SK-N-SH (cell line): ENCODE measurements at regions not wholly inside any gene's neighbourhood (a gene's known extent, or its start where the extent isn't known, plus 50 kb on each side); places are given as distances from the start of the nearest gene placed in this dataset.

Experiments
- CTCF ChIA-PET: fragments of 300-600, 350-600 bp; formaldehyde crosslinking; extraction: SDS; loops from one replicate; lab custom pipeline; 2021; lab: Yijun Ruan, JAX
- POLR2A ChIA-PET: fragments of 350-600 bp; sonication (Branson Sonifier 250); formaldehyde crosslinking; extraction: SDS; loops from one replicate; lab custom pipeline; 2020; ENCODE audit warnings: antibody characterized with exemption, inconsistent platforms; lab: Yijun Ruan, JAX
- DNase-seq: peaks from one replicate; pipeline ENCODE4 v3.0.0; 2012
- H2AFZ ChIP-seq: fragments of 200-600 bp; sonication (generic); 2 replicates; pipeline ENCODE4 v1.8.1; 2016; ENCODE audit warnings: antibody characterized with exemption, mild to moderate bottlenecking, low read depth
- H3F3A ChIP-seq: fragments of 200-600 bp; sonication (generic); replicated peaks from 2 replicates; pipeline ENCODE3; 2016; ENCODE audit warnings: antibody characterized with exemption, mild to moderate bottlenecking; ENCODE audit not compliant: insufficient read depth
- H3K27ac ChIP-seq, 2 experiments: fragments of 200-500 bp in 1 of 2; fragments of 200-600 bp in 1 of 2; sonication (Bioruptor generic) in 1 of 2; sonication (generic), shearing (Covaris generic) in 1 of 2; 2 replicates each; pipeline versions ENCODE4 v1.5.1 to v1.6.1; 2014 to 2016; ENCODE audit warnings: low read depth in 2 of 2, inconsistent platforms in 1 of 2, low read length in 1 of 2, mild to moderate bottlenecking in 1 of 2, mixed read lengths in 1 of 2
- H3K27me3 ChIP-seq: fragments of 200-600 bp; sonication (generic), shearing (Covaris generic); 2 replicates; pipeline ENCODE4 v1.6.1; 2016; ENCODE audit warnings: mixed run types; ENCODE audit not compliant: insufficient read depth
- H3K36me3 ChIP-seq, 2 experiments: fragments of 200-500 bp in 1 of 2; fragments of 200-600 bp in 1 of 2; sonication (Bioruptor generic) in 1 of 2; sonication (generic) in 1 of 2; replicated peaks in 1 of 2; 2 replicates each; pipeline versions ENCODE3 to v1.5.1; 2014 to 2016; ENCODE audit warnings: low read length in 1 of 2, mild to moderate bottlenecking in 1 of 2; ENCODE audit not compliant: insufficient read depth in 2 of 2, control insufficient read depth in 1 of 2
- H3K4me1 ChIP-seq, 2 experiments: fragments of 200-500 bp in 1 of 2; fragments of 200-600 bp in 1 of 2; sonication (Bioruptor generic) in 1 of 2; sonication (generic), shearing (Covaris generic) in 1 of 2; 2 replicates each; pipeline versions ENCODE4 v1.5.1 to v1.6.1; 2014 to 2016; ENCODE audit warnings: low read depth in 1 of 2, low read length in 1 of 2, mixed run types in 1 of 2; ENCODE audit not compliant: insufficient read depth in 2 of 2, control insufficient read depth in 1 of 2
- H3K4me2 ChIP-seq: fragments of 200-600 bp; sonication (generic), shearing (Covaris generic); 2 replicates; pipeline ENCODE4 v1.6.1; 2017; ENCODE audit warnings: mixed run types
- H3K4me3 ChIP-seq, 2 experiments: fragments of 200-500 bp in 1 of 2; fragments of 200-600 bp in 1 of 2; sonication (Bioruptor generic) in 1 of 2; sonication (generic), shearing (Covaris generic) in 1 of 2; 2 replicates each; pipeline versions ENCODE4 v1.5.1 to v1.8.1; 2014 to 2016; ENCODE audit warnings: low read depth in 2 of 2, inconsistent platforms in 1 of 2, low read length in 1 of 2, mild to moderate bottlenecking in 1 of 2, mixed read lengths in 1 of 2, moderate library complexity in 1 of 2
- H3K79me2 ChIP-seq: fragments of 200-600 bp; sonication (generic); 2 replicates; pipeline ENCODE4 v1.8.1; 2017; ENCODE audit warnings: mild to moderate bottlenecking; ENCODE audit not compliant: insufficient read depth
- H3K9ac ChIP-seq: fragments of 200-600 bp; sonication (generic); 2 replicates; pipeline ENCODE4 v1.6.1; 2017; ENCODE audit warnings: mixed run types
- H3K9me2 ChIP-seq: fragments of 200-600 bp; sonication (generic); 2 replicates; pipeline ENCODE4 v1.6.1; 2017; ENCODE audit warnings: mixed run types
- H3K9me3 ChIP-seq: fragments of 200-600 bp; sonication (generic); 2 replicates; pipeline ENCODE4 v1.6.1; 2017; ENCODE audit warnings: mixed run types, mild to moderate bottlenecking, moderate library complexity
- H4K20me1 ChIP-seq: fragments of 200-600 bp; sonication (generic); 2 replicates; pipeline ENCODE4 v1.6.1; 2017; ENCODE audit warnings: mild to moderate bottlenecking, mixed run types; ENCODE audit not compliant: insufficient read depth
- CHD2 ChIP-seq: fragments of 150-350 bp; IDR thresholded peaks from 2 replicates; pipeline ENCODE4 v1.6.1; 2018; ENCODE audit warnings: low read length; ENCODE audit not compliant: partially characterized antibody
- ELF1 ChIP-seq: IDR thresholded peaks from 2 replicates; pipeline ENCODE4 v1.4.0; 2012
- EP300 ChIP-seq, 2 experiments: IDR thresholded peaks; 2 replicates each; pipeline versions ENCODE4 v1.4.0 to v1.6.1; 2012; ENCODE audit warnings: borderline replicate concordance in 1 of 2, low read depth in 1 of 2, low read length in 1 of 2
- FOSL2 ChIP-seq: IDR thresholded peaks from 2 replicates; pipeline ENCODE4 v1.4.0; 2012; ENCODE audit warnings: low read depth, mild to moderate bottlenecking, moderate library complexity, borderline replicate concordance
- GABPA ChIP-seq: IDR thresholded peaks from 2 replicates; pipeline ENCODE4 v1.4.0; 2012; ENCODE audit warnings: low read depth, mild to moderate bottlenecking
- GATA2 ChIP-seq: sonication (generic); formaldehyde crosslinking; IDR thresholded peaks from 2 replicates; pipeline ENCODE4 v1.5.0; 2020; ENCODE audit warnings: mild to moderate bottlenecking, missing genetic modification reagents
- JUND ChIP-seq: IDR thresholded peaks from 2 replicates; pipeline ENCODE4 v1.4.0; 2012
- MEF2A ChIP-seq: IDR thresholded peaks from 2 replicates; pipeline ENCODE4 v1.4.0; 2012; ENCODE audit warnings: low read depth, borderline replicate concordance
- MXI1 ChIP-seq: IDR thresholded peaks from 2 replicates; pipeline ENCODE4 v1.6.1; 2012; ENCODE audit warnings: mild to moderate bottlenecking, low read depth, low read length, improper control_type of control experiment
- NFIC ChIP-seq: IDR thresholded peaks from 2 replicates; pipeline ENCODE4 v1.4.0; 2012; ENCODE audit warnings: borderline replicate concordance
- NRF1 ChIP-seq: IDR thresholded peaks from 2 replicates; pipeline ENCODE4 v1.6.1; 2012; ENCODE audit warnings: low read depth, mild to moderate bottlenecking, low read length
- POLR2AphosphoS5 ChIP-seq: IDR thresholded peaks from 2 replicates; pipeline ENCODE4 v1.6.1; 2012; ENCODE audit warnings: low read depth, low read length
- SIN3A ChIP-seq: IDR thresholded peaks from 2 replicates; pipeline ENCODE4 v1.6.1; 2012; ENCODE audit warnings: low read depth, mild to moderate bottlenecking, low read length, moderate library complexity, borderline replicate concordance
- SMC3 ChIP-seq: IDR thresholded peaks from 2 replicates; pipeline ENCODE4 v1.6.1; 2012; ENCODE audit warnings: low read depth, low read length, improper control_type of control experiment
- TAF1 ChIP-seq: IDR thresholded peaks from 2 replicates; pipeline ENCODE4 v1.6.1; 2012; ENCODE audit warnings: low read depth, mild to moderate bottlenecking, low read length, moderate library complexity, borderline replicate concordance
- TEAD4 ChIP-seq: IDR thresholded peaks from 2 replicates; pipeline ENCODE4 v1.4.0; 2012; ENCODE audit warnings: mild to moderate bottlenecking, borderline replicate concordance; ENCODE audit not compliant: insufficient read depth
- WGBS: methylation state at CpG from one replicate; pipeline ENCODE4 v1.1.6; 2017; ENCODE audit warnings: low lambda C conversion rate; 5-methylcytosine and 5-hydroxymethylcytosine counted together
- TF ChIP-seq, protein P1 (sequence below): fragments of 150-350 bp; IDR thresholded peaks from 2 replicates; pipeline ENCODE4 v1.6.1; 2017; ENCODE audit warnings: antibody characterized with exemption, low read length, low read depth, borderline replicate concordance
- TF ChIP-seq, protein P2 (sequence below): IDR thresholded peaks from 2 replicates; pipeline ENCODE4 v1.4.0; 2012; ENCODE audit warnings: low read depth
- TF ChIP-seq, protein P3 (sequence below): IDR thresholded peaks from 2 replicates; pipeline ENCODE4 v1.6.1; 2012; ENCODE audit warnings: mild to moderate bottlenecking, low read depth, low read length, moderate library complexity
- TF ChIP-seq, protein P4 (sequence below): IDR thresholded peaks from 2 replicates; pipeline ENCODE4; 2012

- Histone ChIP-seq H3K4me1 (no peaks in the 10 kb centered on the region; a peak in 1 of 4 replicates), H3K36me3 (no peaks in the 10 kb centered on the region), H3K27ac (no peak overlapping the region), H3K9me2 (no peaks in the 10 kb centered on the region), H3K4me2 (no peak overlapping the region), H3K9ac (no peak overlapping the region), H3F3A (no peaks in the 10 kb centered on the region), H3K4me3 (no peak overlapping the region), H2AFZ (no peak overlapping the region), H3K27me3 (no peaks in the 10 kb centered on the region), H3K9me3 (no peaks in the 10 kb centered on the region), H3K79me2 (no peaks in the 10 kb centered on the region), H4K20me1 (no peaks in the 10 kb centered on the region)
- CTCF ChIA-PET, result interaction anchor here (1.0 kb wide), 1 partner anchor 952 kb away, joined by 3 read pairs; no protein-coding TSS in a partner anchor
- POLR2A ChIA-PET, result no interaction called here
- TF ChIP-seq, protein P1, sequence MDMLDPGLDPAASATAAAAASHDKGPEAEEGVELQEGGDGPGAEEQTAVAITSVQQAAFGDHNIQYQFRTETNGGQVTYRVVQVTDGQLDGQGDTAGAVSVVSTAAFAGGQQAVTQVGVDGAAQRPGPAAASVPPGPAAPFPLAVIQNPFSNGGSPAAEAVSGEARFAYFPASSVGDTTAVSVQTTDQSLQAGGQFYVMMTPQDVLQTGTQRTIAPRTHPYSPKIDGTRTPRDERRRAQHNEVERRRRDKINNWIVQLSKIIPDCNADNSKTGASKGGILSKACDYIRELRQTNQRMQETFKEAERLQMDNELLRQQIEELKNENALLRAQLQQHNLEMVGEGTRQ, result no peak
- TF ChIP-seq NRF1 (no peak), POLR2AphosphoS5 (no peak), SMC3 (no peak), JUND (no peak), MXI1 (no peak), EP300 (IDR thresholded peaks at IDR 0.05; ENCODE audit: borderline replicate concordance in 1 of 2, low read depth in 1 of 2, low read length in 1 of 2) (no peak), TEAD4 (no peak), GABPA (no peak), NFIC (no peak)
- TF ChIP-seq, protein P2, sequence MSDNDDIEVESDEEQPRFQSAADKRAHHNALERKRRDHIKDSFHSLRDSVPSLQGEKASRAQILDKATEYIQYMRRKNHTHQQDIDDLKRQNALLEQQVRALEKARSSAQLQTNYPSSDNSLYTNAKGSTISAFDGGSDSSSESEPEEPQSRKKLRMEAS, result no peak
- TF ChIP-seq, protein P3, sequence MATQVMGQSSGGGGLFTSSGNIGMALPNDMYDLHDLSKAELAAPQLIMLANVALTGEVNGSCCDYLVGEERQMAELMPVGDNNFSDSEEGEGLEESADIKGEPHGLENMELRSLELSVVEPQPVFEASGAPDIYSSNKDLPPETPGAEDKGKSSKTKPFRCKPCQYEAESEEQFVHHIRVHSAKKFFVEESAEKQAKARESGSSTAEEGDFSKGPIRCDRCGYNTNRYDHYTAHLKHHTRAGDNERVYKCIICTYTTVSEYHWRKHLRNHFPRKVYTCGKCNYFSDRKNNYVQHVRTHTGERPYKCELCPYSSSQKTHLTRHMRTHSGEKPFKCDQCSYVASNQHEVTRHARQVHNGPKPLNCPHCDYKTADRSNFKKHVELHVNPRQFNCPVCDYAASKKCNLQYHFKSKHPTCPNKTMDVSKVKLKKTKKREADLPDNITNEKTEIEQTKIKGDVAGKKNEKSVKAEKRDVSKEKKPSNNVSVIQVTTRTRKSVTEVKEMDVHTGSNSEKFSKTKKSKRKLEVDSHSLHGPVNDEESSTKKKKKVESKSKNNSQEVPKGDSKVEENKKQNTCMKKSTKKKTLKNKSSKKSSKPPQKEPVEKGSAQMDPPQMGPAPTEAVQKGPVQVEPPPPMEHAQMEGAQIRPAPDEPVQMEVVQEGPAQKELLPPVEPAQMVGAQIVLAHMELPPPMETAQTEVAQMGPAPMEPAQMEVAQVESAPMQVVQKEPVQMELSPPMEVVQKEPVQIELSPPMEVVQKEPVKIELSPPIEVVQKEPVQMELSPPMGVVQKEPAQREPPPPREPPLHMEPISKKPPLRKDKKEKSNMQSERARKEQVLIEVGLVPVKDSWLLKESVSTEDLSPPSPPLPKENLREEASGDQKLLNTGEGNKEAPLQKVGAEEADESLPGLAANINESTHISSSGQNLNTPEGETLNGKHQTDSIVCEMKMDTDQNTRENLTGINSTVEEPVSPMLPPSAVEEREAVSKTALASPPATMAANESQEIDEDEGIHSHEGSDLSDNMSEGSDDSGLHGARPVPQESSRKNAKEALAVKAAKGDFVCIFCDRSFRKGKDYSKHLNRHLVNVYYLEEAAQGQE, result no peak
- WGBS, result 89% methylated on average over 3 of the region's 3 CpGs
- DNase-seq, result no peak
Measured at GRCh38 chr1:80212948-80213347, 1206.4 kb upstream of the ADGRL4 start.

DNA sequence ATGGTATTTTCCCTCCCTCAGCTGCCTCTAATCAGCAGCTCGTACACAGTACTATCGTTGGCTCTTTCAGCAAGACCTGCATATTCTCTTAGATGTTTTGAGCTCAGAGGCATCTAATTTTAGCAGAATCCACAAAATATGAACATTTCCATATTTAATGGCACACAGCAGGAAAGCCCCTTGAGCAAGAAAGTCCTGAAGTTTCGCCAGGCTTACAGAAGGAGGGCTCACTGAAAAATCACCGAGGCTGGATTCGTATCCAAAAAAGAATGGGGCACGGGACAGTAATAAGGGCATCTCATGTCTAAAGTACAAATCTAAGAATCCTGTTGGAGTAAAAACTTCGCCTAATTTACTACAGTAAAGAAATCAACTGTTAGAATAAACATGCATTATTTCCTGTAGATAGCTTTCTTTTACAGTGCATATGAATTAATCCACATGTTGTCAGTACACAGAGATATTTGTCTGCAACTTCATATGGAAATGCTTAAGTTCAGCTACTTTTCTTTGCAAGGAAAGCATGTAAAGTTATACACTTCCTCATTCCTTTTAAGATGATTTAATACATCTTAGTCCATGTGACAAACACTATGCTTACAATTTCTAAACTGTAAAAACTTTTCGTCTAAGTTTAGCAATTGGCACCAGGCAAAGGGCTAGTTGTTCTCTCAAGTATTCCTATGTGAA lies 1205.3 kb upstream of the ADGRL4 start:
- TF ChIP-seq FOSL2 (no peak), CHD2 (no peak), GABPA (no peak), GATA2 (CRISPR knock-in tag) (no peak), TAF1 (no peak), MEF2A (no peak), SIN3A (no peak), ELF1 (no peak)
- TF ChIP-seq, protein P4, sequence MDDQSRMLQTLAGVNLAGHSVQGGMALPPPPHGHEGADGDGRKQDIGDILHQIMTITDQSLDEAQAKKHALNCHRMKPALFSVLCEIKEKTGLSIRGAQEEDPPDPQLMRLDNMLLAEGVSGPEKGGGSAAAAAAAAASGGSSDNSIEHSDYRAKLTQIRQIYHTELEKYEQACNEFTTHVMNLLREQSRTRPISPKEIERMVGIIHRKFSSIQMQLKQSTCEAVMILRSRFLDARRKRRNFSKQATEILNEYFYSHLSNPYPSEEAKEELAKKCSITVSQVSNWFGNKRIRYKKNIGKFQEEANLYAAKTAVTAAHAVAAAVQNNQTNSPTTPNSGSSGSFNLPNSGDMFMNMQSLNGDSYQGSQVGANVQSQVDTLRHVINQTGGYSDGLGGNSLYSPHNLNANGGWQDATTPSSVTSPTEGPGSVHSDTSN, result no peak
- TF ChIP-seq, protein P2, result no peak
- Histone ChIP-seq H3K4me1 (no peaks in the 10 kb centered on the region), H3K9me2 (no peaks in the 10 kb centered on the region), H3K79me2 (no peaks in the 10 kb centered on the region), H3F3A (no peaks in the 10 kb centered on the region), H3K27ac (peak overlapping the region in 1 of 2 experiments; percentile 20; a peak in 1 of 4 replicates), H2AFZ (peak overlapping the region; percentile 29; the same call in 1 of the 2 replicates), H3K9me3 (no peaks in the 10 kb centered on the region), H3K9ac (no peak overlapping the region), H4K20me1 (no peaks in the 10 kb centered on the region), H3K36me3 (no peaks in the 10 kb centered on the region), H3K27me3 (no peaks in the 10 kb centered on the region), H3K4me3 (no peak overlapping the region), H3K4me2 (no peak overlapping the region)
- ChIA-PET POLR2A (no interaction called here), CTCF (no interaction called here)
- DNase-seq, result no peak
- WGBS, result 86% methylated on average over 8 of the region's 8 CpGs
